GM08714 (cell line): ENCODE measurements at regions not wholly inside any gene's neighbourhood (a gene's known extent, or its start where the extent isn't known, plus 50 kb on each side); places are given as distances from the start of the nearest gene placed in this dataset.
"Not testable (repeated sequence)": the region's sequence is repeated elsewhere in the genome, so short reads cannot be mapped to it uniquely, and the experiment has no call there.

ENCODE experiments used
- H3K4me3 ChIP-seq: fragments of 200-500 bp; sonication (Bioruptor generic); 2 replicates; pipeline ENCODE4 v1.5.1; 2014; ENCODE audit warnings: mild to moderate bottlenecking, low read length, inconsistent platforms
- ZNF274 ChIP-seq: IDR thresholded peaks from 2 replicates; pipeline ENCODE4 v1.6.1; 2012; ENCODE audit warnings: mild to moderate bottlenecking, low read depth, low read length

GRCh38 chr5:88051148-88051547 is 217.5 kb downstream of the TMEM161B start:
- TF ChIP-seq ZNF274, result no peak
- no peak overlapping the region for H3K4me3 ChIP-seq

GRCh38 chr5:88049737-88050136 is 218.9 kb downstream of the TMEM161B start:
- H3K4me3 ChIP-seq, result no peak overlapping the region
- TF ChIP-seq ZNF274, result no peak

- H3K4me3 ChIP-seq, result no peak overlapping the region
- no peak for TF ChIP-seq ZNF274
Measured at GRCh38 chr5:88049156-88049555, 219.5 kb downstream of the TMEM161B start.

- no peak overlapping the region for H3K4me3 ChIP-seq
- no peak for TF ChIP-seq ZNF274
Measured at GRCh38 chr5:88045931-88046461, 222.6 kb downstream of the TMEM161B start.

GRCh38 chr5:88045165-88045564 is 223.5 kb downstream of the TMEM161B start:
- H3K4me3 ChIP-seq, result no peak overlapping the region
- TF ChIP-seq ZNF274, result no peak

GRCh38 chr5:88034520-88034919 is 234.1 kb downstream of the TMEM161B start:
- no peak overlapping the region for H3K4me3 ChIP-seq
- no peak for TF ChIP-seq ZNF274

GRCh38 chr5:88033191-88033590 is 235.5 kb downstream of the TMEM161B start:
- TF ChIP-seq ZNF274, result no peak
- H3K4me3 ChIP-seq, result no peak overlapping the region

- TF ChIP-seq ZNF274, result no peak
- no peak overlapping the region for H3K4me3 ChIP-seq
Measured at GRCh38 chr5:88029011-88029410, 239.6 kb downstream of the TMEM161B start.

GRCh38 chr5:88021141-88021540 is 247.5 kb downstream of the TMEM161B start:
- no peak overlapping the region for H3K4me3 ChIP-seq
- TF ChIP-seq ZNF274, result no peak

GRCh38 chr5:88014984-88015383 is 253.7 kb downstream of the TMEM161B start:
- not testable (repeated sequence) for H3K4me3 ChIP-seq

- H3K4me3 ChIP-seq, result no peak overlapping the region
- TF ChIP-seq ZNF274, result no peak
Measured at GRCh38 chr5:88000877-88001276, 267.8 kb downstream of the TMEM161B start.

GRCh38 chr5:87997662-87998061 is 271.0 kb downstream of the TMEM161B start:
- TF ChIP-seq ZNF274, result no peak
- no peak overlapping the region for H3K4me3 ChIP-seq

GRCh38 chr5:87966213-87966612 is 302.4 kb downstream of the TMEM161B start:
- H3K4me3 ChIP-seq, result no peak overlapping the region
- TF ChIP-seq ZNF274, result no peak

GRCh38 chr5:87954121-87954520 is 314.5 kb downstream of the TMEM161B start:
- H3K4me3 ChIP-seq, result no peak overlapping the region
- TF ChIP-seq ZNF274, result no peak

GRCh38 chr5:87951661-87952060 is 317.0 kb downstream of the TMEM161B start:
- H3K4me3 ChIP-seq, result no peak overlapping the region
- TF ChIP-seq ZNF274, result no peak
